Stimulated activated CD8-positive, alpha-beta memory T cell treated with anti-CD3 and anti-CD28 coated beads, Interleukin-4, amount 100 ng/mL, for 48 hours (primary cell): ENCODE measurements at regions not wholly inside any gene's neighbourhood (a gene's known extent, or its start where the extent isn't known, plus 50 kb on each side); places are given as distances from the start of the nearest gene placed in this dataset.
"Not testable (repeated sequence)": the region's sequence is repeated elsewhere in the genome, so short reads cannot be mapped to it uniquely, and the experiment has no call there.

Experiments
- DNase-seq: peaks from one replicate; pipeline ENCODE4 v3.0.0-alpha.2; 2020

- no peak for DNase-seq
Observed at GRCh38 chr7:52565974-52566373, 469.5 kb upstream of the POM121L12 start.

DNA sequence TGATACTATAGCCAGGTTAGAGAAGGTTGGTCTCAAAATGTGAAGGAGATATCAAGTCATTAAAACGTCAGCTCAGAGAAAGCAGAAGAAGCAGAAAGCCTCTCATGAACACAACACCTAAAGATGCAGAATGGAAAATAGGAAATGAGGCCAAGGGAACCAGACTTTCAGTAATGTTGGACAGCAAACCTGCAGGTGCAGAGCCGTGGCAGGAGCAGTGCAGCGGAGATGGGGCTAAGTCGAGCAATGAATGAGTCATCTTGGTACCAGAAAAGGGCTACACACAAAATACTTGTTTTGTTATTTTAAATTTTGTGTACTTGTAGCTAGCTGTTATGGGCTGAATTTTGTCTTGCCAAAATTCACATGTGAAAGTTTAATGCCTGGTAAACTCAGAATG is 479.6 kb upstream of the POM121L12 start:
- no peak for DNase-seq

DNA sequence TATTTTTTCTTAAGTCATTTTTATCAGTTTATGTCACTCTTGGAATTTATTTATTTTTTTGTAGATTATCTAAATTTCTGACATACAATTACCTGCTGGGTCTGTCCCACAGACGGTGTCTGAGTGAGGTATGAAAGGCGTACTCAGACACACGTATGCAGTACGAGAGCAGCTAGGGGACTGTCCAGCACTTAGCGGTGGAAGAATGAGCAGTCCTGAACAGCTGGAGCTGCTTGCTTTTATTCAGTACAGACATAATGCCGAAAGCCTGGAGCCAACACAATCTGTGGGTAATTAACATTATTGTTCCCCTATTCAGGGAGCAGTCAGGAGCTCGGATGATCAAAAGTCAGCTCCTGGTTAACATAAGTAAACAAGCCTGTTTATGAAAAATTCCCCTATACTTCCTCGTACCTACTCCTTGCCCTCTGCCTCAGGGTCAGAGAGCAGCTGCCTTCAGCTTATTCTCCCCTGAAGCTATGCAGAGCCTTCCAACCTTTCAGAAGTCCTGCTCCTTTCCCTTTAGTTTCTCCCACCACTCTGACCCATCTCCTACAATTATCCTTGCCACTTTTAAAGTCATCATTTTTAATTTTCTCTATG is 488.0 kb upstream of the POM121L12 start:
- no peak for DNase-seq

DNA sequence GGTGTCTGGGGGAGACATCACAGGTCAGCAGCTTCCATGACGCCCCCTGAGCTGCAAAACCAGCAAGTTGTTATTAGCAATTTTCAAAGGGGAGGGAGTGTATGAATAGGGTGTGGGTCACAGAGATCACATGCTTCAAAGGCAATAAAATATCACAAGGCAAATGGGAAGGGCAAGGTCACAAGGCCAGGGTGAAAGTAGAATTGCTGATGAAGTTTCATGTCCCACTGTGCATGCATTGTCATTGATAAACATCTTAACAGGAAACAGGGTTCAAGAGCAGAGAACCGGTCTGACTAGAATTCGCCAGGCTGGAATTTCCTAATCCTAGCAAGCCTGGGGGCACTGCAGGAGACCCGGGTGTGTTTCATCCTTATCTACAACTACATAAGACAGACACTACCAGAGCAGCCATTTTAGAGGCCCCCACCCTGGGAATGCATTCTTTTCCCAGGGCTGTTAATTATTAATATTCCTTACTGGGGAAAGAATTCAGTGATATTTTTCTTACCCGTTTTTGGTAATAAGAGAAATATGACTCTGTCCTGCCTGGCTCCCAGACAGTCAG is 494.2 kb upstream of the POM121L12 start:
- not testable (repeated sequence) for DNase-seq

GRCh38 chr7:52540041-52540440 is 495.4 kb upstream of the POM121L12 start:
- no peak for DNase-seq

DNA sequence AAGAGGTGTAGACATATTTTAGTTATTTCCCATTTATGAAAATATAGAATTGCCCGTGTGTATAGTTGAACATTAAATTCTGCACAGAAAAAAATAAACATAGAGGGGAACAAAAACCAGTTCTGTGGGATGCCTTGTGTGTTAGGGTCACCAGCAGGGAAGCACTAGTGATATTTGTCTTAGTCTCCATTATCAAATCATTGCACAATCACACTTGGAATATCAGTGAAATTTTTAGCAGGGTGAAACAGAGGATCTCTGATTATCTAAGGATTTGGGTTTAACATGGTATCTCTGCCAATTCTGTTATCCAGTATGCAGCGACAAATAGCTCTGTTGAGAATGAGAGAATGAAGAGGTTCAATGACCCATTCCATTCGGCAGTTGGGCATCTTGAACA is 496.0 kb upstream of the POM121L12 start:
- no peak for DNase-seq

DNA sequence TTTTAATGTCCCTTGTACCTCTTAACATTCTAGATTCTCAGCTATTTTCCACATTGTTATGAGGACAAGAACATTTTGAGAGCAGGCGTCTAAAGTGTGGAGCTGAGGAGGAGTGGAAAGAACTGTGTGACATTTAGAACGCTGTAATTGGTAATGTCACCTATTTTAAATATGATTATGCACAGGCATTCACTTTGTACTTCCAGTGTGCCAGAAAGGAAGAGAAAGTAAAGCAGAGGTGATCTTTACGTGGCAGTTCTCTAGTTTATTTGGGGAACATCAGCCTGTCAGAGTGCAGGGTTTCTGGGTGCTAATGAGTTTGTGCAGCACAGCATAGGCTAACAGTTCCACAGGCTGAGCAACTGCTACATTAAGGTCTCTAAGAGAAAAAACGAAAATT is 498.4 kb upstream of the POM121L12 start:
- DNase-seq = no peak

- no peak for DNase-seq
Observed at GRCh38 chr7:52525772-52526341, 509.6 kb upstream of the POM121L12 start.

GRCh38 chr7:52518869-52519268 is 516.6 kb upstream of the POM121L12 start:
- no peak for DNase-seq

DNA sequence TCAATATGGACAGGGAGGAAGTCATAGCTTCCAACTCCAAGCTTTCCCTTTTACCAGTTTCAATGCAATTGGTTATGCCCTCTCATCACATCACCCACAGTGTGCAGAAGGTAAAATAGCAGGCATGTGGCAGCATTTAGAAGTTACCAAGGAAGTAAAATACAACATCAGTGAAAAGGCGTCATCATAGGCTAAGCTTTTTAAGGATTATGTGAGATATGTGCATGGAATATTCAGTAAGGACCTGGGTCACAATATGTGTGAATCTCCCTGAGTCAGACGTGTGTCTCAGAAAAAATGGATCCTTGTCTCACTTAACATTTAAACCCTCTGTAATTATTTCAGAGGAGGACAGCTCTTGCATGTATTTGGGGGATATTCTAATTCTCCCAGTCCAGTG is 522.8 kb upstream of the POM121L12 start:
- no peak for DNase-seq

DNA sequence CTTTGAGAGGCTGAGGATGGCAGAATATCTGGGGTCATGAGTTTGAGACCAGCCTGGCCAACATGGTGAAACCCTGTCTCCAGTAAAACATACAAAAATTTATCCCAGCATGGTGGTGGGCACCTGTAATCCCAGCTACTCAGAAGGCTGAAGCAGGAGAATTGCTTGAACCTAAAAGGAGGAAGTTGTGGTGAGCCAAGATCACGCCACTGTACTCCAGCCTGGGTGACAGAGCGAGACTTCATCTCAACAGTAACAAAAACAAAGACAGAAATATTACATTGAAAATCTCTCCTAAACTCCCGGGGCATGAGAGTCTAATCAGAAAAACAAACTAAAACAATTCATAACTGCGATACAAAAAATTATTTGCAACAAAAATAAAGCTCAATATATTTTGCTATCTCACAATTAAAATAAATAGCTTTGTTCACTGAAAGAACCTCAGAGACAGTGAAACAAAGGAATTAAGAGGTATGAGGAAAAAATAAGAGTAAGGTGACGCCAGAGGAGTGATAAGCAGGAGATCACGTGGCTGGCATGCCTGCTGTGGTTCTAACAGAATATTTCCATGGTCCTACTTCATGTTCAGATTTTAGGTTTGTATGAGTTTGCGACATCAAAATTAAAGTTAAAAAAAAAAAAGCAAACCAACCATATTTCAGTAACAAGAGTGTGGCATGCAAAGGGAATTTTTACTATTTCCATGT is 527.7 kb upstream of the POM121L12 start:
- no peak for DNase-seq

- DNase-seq = no peak
Observed at GRCh38 chr7:52506325-52506724, 529.1 kb upstream of the POM121L12 start.

GRCh38 chr7:52504561-52504960 is 530.9 kb upstream of the POM121L12 start:
- DNase-seq = no peak

DNA sequence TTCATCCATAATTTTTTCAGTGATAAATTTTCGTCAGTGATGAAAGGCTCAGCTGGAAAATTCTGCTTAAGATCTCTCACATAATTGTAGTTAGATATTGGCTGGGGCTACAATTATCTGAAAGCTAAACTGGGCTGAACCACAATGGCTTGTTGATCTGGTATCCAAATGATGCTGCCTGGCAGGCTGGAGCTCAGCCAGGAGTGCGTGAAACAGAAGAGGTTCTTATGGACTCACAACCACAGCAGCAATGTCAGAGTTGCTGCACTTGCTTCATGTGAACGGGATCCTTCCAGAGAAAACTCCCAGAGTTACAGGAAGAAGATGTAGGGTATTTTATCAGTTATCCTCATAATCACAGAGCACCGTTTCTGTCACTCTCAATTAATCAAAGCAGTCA is 533.2 kb upstream of the POM121L12 start:
- DNase-seq = no peak

DNA sequence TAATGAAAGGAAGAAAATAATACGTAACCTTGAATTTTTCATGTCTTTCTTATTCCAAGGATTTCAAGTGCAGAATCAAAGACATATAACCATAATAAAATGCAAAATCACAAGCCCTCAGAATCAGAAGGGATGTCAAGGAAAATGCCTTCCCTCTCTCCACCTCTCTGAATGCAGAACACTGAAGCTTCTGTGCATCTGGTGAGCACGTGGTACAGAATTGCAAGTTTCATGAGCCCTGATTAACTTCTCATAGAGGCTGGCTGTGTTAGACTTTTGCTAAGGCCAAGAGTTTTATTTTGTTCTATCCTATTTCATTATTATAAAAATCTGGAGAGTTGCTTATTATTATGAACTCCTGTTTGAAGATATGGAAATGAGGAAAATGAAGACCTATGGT is 533.7 kb upstream of the POM121L12 start:
- DNase-seq = no peak

DNA sequence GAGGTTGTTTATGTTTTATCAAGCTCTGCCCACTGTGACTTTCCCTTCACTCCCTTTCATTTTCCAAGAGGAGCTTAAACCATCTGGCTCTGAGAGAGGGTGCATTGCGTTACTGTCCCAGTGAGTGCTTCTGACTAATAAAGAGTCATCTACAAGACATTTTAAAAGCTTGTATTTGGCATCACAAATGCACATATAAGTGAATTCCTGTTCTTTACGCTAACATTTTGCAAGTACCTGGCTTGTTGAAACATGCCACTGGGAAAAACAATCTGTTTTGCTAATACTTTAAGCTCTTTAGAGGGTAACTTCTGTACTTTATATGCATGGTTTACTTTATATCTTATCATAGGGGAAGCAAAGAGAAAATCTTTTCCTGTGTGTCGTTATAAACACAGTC is 534.6 kb upstream of the POM121L12 start:
- DNase-seq = no peak

DNA sequence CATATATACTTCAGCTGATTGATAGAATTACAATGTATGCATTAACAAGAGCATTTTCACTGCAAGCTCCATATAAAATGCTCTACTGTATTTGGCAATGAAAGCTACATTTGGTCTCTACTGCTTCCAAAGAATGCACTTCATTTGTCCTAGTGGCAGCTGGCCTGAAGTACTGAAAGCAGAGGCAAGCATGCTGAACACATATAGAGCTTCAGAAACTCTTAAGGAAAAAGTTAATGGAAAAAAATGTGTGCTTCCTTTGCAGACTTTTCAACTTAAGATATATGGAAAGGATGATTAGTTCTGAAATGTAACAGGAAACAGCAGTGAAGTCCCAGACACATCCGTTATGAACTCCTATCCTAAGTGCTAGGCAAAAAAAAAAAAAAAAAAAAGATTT is 537.1 kb upstream of the POM121L12 start:
- no peak for DNase-seq

- no peak for DNase-seq
Observed at GRCh38 chr7:52486267-52486666, 549.2 kb upstream of the POM121L12 start.

- DNase-seq = no peak
Observed at GRCh38 chr7:52482076-52482475, 553.4 kb upstream of the POM121L12 start.

DNA sequence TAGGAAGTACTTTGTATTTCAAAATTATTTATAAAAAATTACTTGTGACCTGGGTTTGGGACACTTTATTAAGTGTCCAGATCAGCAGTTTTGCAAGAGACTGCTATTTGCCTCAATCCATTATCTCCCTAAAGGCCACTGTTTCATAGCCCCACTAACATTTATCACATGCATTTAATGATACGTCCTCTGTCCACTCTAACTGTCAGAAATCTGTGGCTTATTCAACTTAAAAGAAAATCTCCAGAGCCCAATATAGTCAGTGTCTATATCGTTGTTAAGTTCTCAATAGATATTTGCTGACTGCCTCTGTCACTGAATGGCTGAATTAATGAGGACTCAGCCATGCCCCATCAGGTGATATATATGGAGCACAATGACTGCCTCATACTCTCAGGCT is 553.9 kb upstream of the POM121L12 start:
- no peak for DNase-seq

- DNase-seq = no peak
Observed at GRCh38 chr7:52479990-52480389, 555.4 kb upstream of the POM121L12 start.

GRCh38 chr7:52475001-52475582 is 560.3 kb upstream of the POM121L12 start:
- DNase-seq = no peak

DNA sequence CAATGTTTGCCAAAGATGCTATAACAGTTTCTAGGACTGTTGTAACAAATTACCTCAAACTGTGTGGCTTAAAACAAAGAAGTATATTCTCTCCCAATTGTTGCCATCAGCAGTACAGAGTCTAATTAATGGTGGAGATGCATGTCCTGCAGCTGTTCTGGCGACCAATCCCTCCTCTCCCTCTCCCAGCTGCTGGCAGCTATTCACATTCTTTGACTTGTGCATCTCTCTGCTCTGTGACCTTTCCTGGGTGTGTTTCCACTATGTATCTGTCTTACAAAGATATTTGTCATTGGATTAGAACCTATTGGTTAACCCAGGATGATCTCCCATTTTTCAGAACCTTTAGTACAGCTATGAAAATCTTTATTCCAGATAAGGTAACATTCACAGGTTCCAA is 561.7 kb upstream of the POM121L12 start:
- no peak for DNase-seq
